ENCODE measurements at regions not wholly inside any gene's neighbourhood (a gene's known extent, or its start where the extent isn't known, plus 50 kb on each side); places are given as distances from the start of the nearest gene placed in this dataset.
A peak's percentile ranks its signal among the peaks of the same experiment; 100 is the strongest.
"Not testable (repeated sequence)": the region's sequence is repeated elsewhere in the genome, so short reads cannot be mapped to it uniquely, and the experiment has no call there.

GRCh38 chr2:63699549-63699839, 110.7 kb downstream of the MDH1 start:
- Histone ChIP-seq H3K4me3 (no peak overlapping the region), H3K4me1 (no peaks in the 10 kb centered on the region), H3K27me3 (ENCODE audit: low read depth) (no peaks in the 10 kb centered on the region), H3K9me3 (no peaks in the 10 kb centered on the region), H3K36me3 (no peaks in the 10 kb centered on the region), H3K27ac (no peak overlapping the region)
- DNase-seq, result no peak
- ATAC-seq, result no peak
- intact Hi-C loops (cut with DNase I), result no loop called here
- no peak for TF ChIP-seq CTCF (IDR thresholded peaks at IDR 0.05)

GRCh38 chr2:63700271-63700670, 111.5 kb downstream of the MDH1 start:
- no peak for ATAC-seq

GRCh38 chr2:63701406-63701805, 112.6 kb downstream of the MDH1 start:
- ATAC-seq (no peak), DNase-seq (no peak)
- Histone ChIP-seq H3K4me3 (no peak overlapping the region), H3K9me3 (no peaks in the 10 kb centered on the region), H3K27me3 (ENCODE audit: low read depth) (no peaks in the 10 kb centered on the region), H3K36me3 (no peaks in the 10 kb centered on the region), H3K4me1 (no peaks in the 10 kb centered on the region), H3K27ac (no peak overlapping the region)
- intact Hi-C loops (cut with DNase I), result no loop called here
- no peak for TF ChIP-seq CTCF (IDR thresholded peaks at IDR 0.05)

More at GRCh38 chr2:63700271-63700670, 111.5 kb downstream of the MDH1 start:
- TF ChIP-seq CTCF (IDR thresholded peaks at IDR 0.05), result no peak
- Histone ChIP-seq H3K36me3 (no peaks in the 10 kb centered on the region), H3K27ac (no peak overlapping the region), H3K4me3 (no peak overlapping the region), H3K4me1 (no peaks in the 10 kb centered on the region), H3K9me3 (no peaks in the 10 kb centered on the region), H3K27me3 (ENCODE audit: low read depth) (no peaks in the 10 kb centered on the region)
- intact Hi-C loops (cut with DNase I), result no loop called here
- DNase-seq, result no peak

- H3K27ac ChIP-seq; DNase-seq; H3K9me3 ChIP-seq; H3K27me3 ChIP-seq (ENCODE audit: low read depth); H3K36me3 ChIP-seq; ATAC-seq; H3K4me1 ChIP-seq; intact Hi-C loops (cut with DNase I); H3K4me3 ChIP-seq: not testable (repeated sequence)
Measured at GRCh38 chr2:63706084-63706483, 117.3 kb downstream of the MDH1 start.

- ATAC-seq (no peak), DNase-seq (no peak)
- no peaks in the 10 kb centered on the region for H3K4me1 ChIP-seq
- no peak for TF ChIP-seq CTCF (IDR thresholded peaks at IDR 0.05)
- H3K27me3 ChIP-seq (ENCODE audit: low read depth), result no peaks in the 10 kb centered on the region
- intact Hi-C loops (cut with DNase I), result no loop called here
- H3K27ac ChIP-seq, result no peak overlapping the region
- no peaks in the 10 kb centered on the region for H3K36me3 ChIP-seq
- no peaks in the 10 kb centered on the region for H3K9me3 ChIP-seq
- no peak overlapping the region for H3K4me3 ChIP-seq
Measured at GRCh38 chr2:63710732-63711131, 122.0 kb downstream of the MDH1 start.

- DNase-seq, result no peak
- Histone ChIP-seq H3K9me3 (no peaks in the 10 kb centered on the region), H3K36me3 (no peaks in the 10 kb centered on the region), H3K4me3 (no peak overlapping the region), H3K27ac (no peak overlapping the region), H3K4me1 (no peaks in the 10 kb centered on the region), H3K27me3 (ENCODE audit: low read depth) (no peaks in the 10 kb centered on the region)
- ATAC-seq, result peak in 1 of 2 donors; percentile 47
- TF ChIP-seq CTCF (IDR thresholded peaks at IDR 0.05), result no peak
- intact Hi-C loops (cut with DNase I), result no loop called here
Measured at GRCh38 chr2:63712748-63713147, 124.0 kb downstream of the MDH1 start.
